Thyroid gland (tissue), 4 donors: ENCODE measurements at regions not wholly inside any gene's neighbourhood (a gene's known extent, or its start where the extent isn't known, plus 50 kb on each side); places are given as distances from the start of the nearest gene placed in this dataset.

Source experiments
- DNase-seq, 2 donors: peaks; one replicate each; pipeline ENCODE4 v3.0.0-alpha.2; 2019
- H3K27ac ChIP-seq, 3 donors: fragments of 200-600 bp; sonication (generic); 1 replicate in 2 of 3; 2 replicates in 1 of 3; pipeline ENCODE4 v1.5.1; 2016 to 2019; ENCODE audit warnings: mild to moderate bottlenecking in 1 of 3, moderate library complexity in 1 of 3
- H3K27me3 ChIP-seq: fragments of 200-600 bp; sonication (generic); one replicate; pipeline ENCODE4 v1.5.1; 2019
- H3K36me3 ChIP-seq, 2 donors: fragments of 200-600 bp; sonication (generic); one replicate each; pipeline ENCODE4 v1.5.1; 2016 to 2019
- H3K4me1 ChIP-seq, 2 donors: fragments of 200-600 bp; sonication (generic); one replicate each; pipeline ENCODE4 v1.5.1; 2017 to 2019
- H3K4me3 ChIP-seq, 3 donors: fragments of 200-600 bp; sonication (generic); replicated peaks in 1 of 3; 1 replicate in 2 of 3; 2 replicates in 1 of 3; pipeline ENCODE4 v1.5.1; 2016; ENCODE audit warnings: mild to moderate bottlenecking in 1 of 3
- H3K9me3 ChIP-seq: fragments of 200-600 bp; sonication (generic); one replicate; pipeline ENCODE4 v1.5.1; 2017
- POLR2A ChIP-seq, 2 donors: fragments of 450-650 bp; IDR thresholded peaks; one replicate each; pipeline ENCODE4 v1.6.1; 2017; ENCODE audit warnings: antibody characterized with exemption in 2 of 2, mild to moderate bottlenecking in 2 of 2, moderate library complexity in 1 of 2
- WGBS, 2 donors: methylation state at CpG; one replicate each; pipeline ENCODE4 v1.1.5; 2017; 5-methylcytosine and 5-hydroxymethylcytosine counted together
- intact Hi-C: fragments of 100-400 bp; cut with DNase I; formaldehyde crosslinking; loops from one replicate; pipeline ENCODE4 v1.15.1; 2023
- TF ChIP-seq, protein P1 (sequence below), 6 experiments: fragments of 200-600 bp in 3 of 6; fragments of 450-650 bp in 3 of 6; sonication (generic) in 3 of 6; IDR thresholded peaks; one replicate each; pipeline ENCODE4 v1.5.1; 2016 to 2019; ENCODE audit warnings: antibody characterized with exemption in 6 of 6, mild to moderate bottlenecking in 2 of 6, inconsistent platforms in 1 of 6, moderate library complexity in 1 of 6

DNA sequence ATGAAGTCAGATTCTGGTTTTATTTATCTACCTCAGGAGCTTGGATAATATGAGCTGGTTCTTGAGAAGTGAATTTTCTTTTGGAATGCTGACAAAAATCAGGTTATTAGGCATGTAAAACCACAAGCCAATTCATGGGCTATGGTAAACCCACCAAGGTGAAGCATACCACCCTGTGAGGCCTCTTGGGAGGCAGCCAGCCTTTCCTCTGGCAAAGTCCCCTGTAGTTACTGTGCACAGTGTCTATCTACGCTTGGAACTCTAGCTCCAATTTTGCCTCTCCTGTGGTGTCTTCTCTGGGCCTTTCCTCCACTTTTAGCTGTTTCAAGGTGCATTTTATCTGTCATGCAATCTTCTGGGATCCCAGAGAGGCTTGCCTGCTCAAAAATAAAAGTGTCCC, 242.7 kb upstream of the ZSWIM2 start:
- intact Hi-C loops, result no loop called here
- Histone ChIP-seq H3K27me3 (no peaks in the 10 kb centered on the region), H3K4me1 (no peaks in the 10 kb centered on the region), H3K36me3 (no peaks in the 10 kb centered on the region), H3K9me3 (no peaks in the 10 kb centered on the region), H3K27ac (no peak overlapping the region), H3K4me3 (no peak overlapping the region)
- TF ChIP-seq POLR2A (IDR thresholded peaks at IDR 0.05), result no peak
- TF ChIP-seq, protein P1, sequence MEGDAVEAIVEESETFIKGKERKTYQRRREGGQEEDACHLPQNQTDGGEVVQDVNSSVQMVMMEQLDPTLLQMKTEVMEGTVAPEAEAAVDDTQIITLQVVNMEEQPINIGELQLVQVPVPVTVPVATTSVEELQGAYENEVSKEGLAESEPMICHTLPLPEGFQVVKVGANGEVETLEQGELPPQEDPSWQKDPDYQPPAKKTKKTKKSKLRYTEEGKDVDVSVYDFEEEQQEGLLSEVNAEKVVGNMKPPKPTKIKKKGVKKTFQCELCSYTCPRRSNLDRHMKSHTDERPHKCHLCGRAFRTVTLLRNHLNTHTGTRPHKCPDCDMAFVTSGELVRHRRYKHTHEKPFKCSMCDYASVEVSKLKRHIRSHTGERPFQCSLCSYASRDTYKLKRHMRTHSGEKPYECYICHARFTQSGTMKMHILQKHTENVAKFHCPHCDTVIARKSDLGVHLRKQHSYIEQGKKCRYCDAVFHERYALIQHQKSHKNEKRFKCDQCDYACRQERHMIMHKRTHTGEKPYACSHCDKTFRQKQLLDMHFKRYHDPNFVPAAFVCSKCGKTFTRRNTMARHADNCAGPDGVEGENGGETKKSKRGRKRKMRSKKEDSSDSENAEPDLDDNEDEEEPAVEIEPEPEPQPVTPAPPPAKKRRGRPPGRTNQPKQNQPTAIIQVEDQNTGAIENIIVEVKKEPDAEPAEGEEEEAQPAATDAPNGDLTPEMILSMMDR (IDR thresholded peaks at IDR 0.05), result no peak
- 90 to 100% methylated on average over 1 of the region's 1 CpG for WGBS, 2 donors
- no peak for DNase-seq

DNA sequence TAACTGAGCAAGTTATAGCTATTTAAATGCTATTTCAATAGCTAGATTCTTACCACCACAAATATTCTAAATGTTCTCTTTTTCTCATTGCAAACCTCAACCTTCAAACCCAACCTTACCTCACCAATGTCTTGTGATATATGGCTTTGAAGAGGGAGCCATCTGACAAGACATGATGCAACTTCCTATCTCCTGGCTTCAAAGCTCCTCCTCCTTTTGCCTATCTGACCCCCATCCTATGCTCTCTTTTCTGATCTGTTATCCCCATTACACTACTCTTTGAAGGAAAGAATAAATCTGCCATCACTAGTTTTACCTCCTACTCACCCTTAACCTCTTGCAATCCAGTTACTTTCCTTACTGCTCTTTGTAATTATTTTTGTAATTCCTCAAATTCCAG, 235.6 kb upstream of the ZSWIM2 start:
- Histone ChIP-seq H3K4me3 (no peak overlapping the region), H3K36me3 (no peaks in the 10 kb centered on the region), H3K27ac (no peak overlapping the region), H3K27me3 (no peaks in the 10 kb centered on the region), H3K9me3 (no peaks in the 10 kb centered on the region), H3K4me1 (no peaks in the 10 kb centered on the region)
- TF ChIP-seq POLR2A (IDR thresholded peaks at IDR 0.05), result no peak
- TF ChIP-seq, protein P1 (IDR thresholded peaks at IDR 0.05), result no peak
- intact Hi-C loops, result no loop called here
- no peak for DNase-seq

DNA sequence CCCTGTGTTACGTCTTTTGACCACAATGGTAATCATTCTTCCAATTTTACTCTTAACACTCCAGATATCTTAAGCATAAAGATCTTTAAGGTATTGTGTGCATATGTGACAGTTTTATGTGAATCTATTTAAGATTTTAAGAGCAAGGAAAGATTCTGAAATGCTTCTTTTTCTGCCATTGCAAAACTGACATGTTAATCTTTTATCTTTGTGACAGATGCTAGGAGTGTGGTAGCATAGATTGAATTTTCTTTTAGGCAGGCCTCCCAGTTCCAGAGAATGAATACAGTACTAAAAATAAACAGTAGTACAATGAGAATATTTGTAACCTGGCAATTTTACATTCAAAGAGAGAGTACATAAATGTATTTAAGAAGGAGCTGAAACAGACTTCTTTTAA, 232.5 kb upstream of the ZSWIM2 start:
- TF ChIP-seq, protein P1 (IDR thresholded peaks at IDR 0.05), result no peak
- no peak for TF ChIP-seq POLR2A (IDR thresholded peaks at IDR 0.05)
- Histone ChIP-seq H3K36me3 (no peaks in the 10 kb centered on the region), H3K27ac (no peak overlapping the region), H3K9me3 (no peaks in the 10 kb centered on the region), H3K4me1 (no peaks in the 10 kb centered on the region), H3K27me3 (no peaks in the 10 kb centered on the region), H3K4me3 (no peak overlapping the region)
- intact Hi-C loops, result no loop called here
- 87 to 96% methylated on average over 1 of the region's 1 CpG for WGBS, 2 donors
- no peak for DNase-seq

DNA sequence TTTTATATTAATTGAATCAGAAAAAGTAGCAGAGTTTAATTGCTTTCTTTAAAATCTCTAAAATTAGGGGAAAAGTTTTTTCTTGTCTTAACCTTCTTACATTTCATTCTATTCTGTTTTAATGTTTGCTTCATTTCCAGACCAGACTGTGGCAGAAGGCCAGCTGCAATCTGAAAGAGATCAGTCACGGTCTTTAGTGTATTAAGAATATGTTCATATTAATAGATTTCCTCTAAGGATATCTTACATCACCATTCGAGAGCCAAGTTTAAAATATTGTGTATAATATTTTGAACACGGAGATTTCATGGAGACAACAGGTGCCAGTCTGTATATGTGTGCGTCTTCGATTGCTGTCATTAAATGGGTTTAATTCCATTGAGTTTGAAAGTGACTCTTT, 230.9 kb upstream of the ZSWIM2 start:
- Histone ChIP-seq H3K36me3 (no peaks in the 10 kb centered on the region), H3K4me1 (no peaks in the 10 kb centered on the region), H3K9me3 (no peaks in the 10 kb centered on the region), H3K4me3 (no peak overlapping the region), H3K27me3 (no peaks in the 10 kb centered on the region), H3K27ac (no peak overlapping the region)
- no peak for TF ChIP-seq POLR2A (IDR thresholded peaks at IDR 0.05)
- TF ChIP-seq, protein P1 (IDR thresholded peaks at IDR 0.05), result no peak
- no peak for DNase-seq
- WGBS, 2 donors, result 69 to 75% methylated on average over 5 of the region's 5 CpGs
- intact Hi-C loops, result no loop called here

DNA sequence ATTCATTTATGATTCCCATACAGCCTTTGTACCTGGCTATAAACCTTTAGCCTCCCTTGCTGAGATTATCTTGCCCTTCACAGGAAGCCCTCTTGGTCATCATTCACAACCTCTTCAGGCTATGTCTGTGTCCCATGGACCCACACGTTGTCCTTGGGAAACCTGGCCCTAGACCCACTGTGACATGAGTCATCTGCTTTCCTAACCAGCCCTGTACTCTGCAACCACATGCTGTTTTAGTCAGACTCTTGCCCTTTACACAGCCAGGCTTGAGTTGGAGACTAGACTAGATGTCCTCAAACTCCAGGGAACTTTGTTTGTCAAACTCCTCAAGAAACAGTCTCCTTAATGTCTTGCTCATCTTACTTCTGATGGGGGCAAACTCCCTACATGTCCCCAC, 229.3 kb upstream of the ZSWIM2 start:
- intact Hi-C loops, result no loop called here
- H3K36me3 ChIP-seq, result no peaks in the 10 kb centered on the region
- H3K27me3 ChIP-seq, result no peaks in the 10 kb centered on the region
- H3K27ac ChIP-seq, result no peak overlapping the region
- 63 to 72% methylated on average over 1 of the region's 1 CpG for WGBS, 2 donors
- no peaks in the 10 kb centered on the region for H3K4me1 ChIP-seq
- H3K9me3 ChIP-seq, result no peaks in the 10 kb centered on the region
- no peak for DNase-seq
- TF ChIP-seq, protein P1 (IDR thresholded peaks at IDR 0.05), result no peak
- TF ChIP-seq POLR2A (IDR thresholded peaks at IDR 0.05), result no peak
- no peak overlapping the region for H3K4me3 ChIP-seq
